RPMI8226 (cell line): ENCODE measurements at regions not wholly inside any gene's neighbourhood (a gene's known extent, or its start where the extent isn't known, plus 50 kb on each side); places are given as distances from the start of the nearest gene placed in this dataset.
A peak's percentile ranks its signal among the peaks of the same experiment; 100 is the strongest.

ENCODE experiments used
- DNase-seq: peaks from one replicate; pipeline ENCODE4 v3.0.0-alpha.2; 2015

DNA sequence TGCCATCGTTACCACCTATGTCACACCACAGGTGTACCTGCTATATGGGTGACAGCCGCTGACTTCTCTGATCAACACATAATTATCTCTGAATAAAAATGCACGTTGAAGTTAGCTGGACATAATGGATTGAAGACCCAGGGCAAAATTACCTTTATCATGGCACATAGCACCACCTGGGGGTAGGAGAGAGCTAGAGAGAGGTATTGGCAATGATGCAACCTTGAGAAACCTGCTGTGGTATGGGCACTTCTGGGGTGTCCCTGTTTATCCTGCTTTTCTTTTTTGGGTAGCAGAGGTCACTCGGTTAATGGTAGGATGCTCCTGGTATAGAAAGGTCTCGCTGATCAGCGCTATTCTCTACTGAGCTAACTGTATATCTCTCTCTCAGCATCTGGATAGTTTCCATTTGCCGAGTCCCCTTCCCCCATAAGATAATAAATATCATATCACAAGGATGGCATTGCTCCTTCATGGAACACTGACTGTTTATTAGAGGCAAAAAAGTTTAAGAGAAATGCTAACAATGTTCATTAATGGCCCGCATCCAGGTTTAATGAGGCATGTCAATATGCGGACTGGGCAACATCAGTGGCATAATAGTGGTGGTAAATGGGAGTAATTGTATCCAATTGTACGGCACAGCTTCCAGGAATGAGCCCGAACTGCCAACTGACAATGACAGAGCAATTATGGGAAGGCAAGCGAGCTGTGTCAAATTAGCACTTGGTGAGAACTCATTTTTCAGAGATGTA, 323.1 kb downstream of the TFEC start:
- peak; percentile 44 for DNase-seq

DNA sequence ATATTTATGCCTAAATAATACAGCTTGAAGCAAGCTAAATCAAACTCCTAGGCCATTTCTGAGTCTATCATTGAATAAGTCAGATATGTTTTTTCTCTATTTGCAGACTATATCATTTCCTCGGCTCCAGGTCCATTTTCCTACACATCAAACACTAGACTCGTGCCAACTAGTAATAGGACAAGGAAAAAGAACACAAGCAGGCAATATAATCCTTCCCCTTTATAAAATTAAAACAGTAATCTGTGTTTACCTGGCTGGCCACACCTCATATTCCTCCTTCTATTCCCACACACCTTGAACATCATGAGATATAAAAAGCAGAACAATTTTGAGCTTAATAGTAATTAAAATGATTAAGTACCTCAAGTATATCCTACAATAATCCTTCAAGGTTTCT, 325.7 kb downstream of the TFEC start:
- no peak for DNase-seq

DNA sequence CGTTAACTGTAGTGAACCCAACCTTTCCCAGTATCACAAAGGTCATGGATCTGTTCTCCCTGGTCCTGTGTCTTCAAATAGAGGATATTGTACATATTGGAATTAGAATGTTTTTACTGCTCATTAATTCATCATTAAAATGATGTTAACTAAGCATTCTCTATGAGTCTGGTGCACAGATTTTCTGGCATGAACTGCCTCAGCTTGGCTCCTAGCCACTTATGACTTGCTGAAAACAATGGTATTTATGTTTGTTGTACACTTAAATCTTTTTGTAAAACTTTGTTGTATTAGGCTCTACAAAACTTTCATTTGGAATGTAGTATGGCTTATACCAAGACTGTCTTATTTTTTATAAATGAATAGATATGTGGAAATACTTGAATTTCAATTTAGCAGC, 329.4 kb downstream of the TFEC start:
- no peak for DNase-seq

DNA sequence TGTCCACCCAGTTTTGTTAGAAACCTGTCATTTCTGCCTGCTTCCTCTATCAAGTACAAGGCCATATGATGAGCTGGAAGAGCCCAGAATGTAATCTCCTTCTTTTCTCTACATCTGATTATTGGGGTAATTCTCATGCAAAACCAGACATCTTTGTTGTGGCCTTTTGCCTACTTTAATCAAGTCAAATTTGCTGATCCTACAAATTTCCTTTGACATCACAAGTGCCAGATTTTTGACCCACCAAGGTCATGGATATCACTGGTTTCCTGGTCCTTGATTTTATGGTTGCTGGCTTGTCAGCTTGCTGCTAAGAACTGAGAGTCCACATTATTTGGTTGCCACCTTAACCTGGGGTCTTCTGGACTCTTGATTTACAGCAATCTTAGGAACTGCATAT, 336.1 kb downstream of the TFEC start:
- no peak for DNase-seq

DNA sequence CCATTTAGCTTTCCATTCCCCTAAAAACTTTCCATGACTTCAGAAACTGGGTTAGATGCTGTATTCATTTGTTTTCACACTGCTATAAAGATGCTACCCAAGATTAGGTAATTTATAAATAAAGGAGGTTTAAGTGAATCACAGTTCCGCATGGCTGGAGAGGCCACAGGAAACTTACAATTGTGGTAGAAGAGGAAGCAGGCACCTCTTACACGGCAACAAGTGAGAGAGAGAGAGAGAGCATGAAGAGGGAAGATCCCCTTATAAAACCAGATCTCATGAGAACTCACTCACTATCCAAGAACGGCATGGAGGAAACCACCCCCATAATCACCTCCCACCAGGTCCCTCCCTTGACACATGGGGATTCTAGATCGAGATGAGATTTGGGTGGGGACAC, 336.8 kb downstream of the TFEC start:
- DNase-seq: no peak

DNA sequence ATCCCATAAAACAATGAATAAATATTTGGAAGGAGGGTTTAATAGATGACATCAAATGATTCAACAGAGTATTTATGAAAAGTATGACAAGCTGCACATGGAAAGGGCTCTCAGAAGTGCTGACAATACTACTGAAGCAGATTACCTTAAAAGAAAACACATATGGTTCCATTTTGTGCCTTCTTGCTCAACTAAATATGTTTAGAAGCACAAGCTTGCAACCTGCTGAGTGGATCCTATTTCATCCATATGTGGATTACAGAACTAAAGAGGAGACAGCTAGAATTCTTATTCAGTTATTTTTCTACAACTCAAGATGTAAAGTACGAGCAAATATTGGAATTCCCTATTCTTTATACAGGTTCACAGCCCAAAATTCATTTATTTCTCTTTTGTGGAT, 340.6 kb downstream of the TFEC start:
- no peak for DNase-seq

DNA sequence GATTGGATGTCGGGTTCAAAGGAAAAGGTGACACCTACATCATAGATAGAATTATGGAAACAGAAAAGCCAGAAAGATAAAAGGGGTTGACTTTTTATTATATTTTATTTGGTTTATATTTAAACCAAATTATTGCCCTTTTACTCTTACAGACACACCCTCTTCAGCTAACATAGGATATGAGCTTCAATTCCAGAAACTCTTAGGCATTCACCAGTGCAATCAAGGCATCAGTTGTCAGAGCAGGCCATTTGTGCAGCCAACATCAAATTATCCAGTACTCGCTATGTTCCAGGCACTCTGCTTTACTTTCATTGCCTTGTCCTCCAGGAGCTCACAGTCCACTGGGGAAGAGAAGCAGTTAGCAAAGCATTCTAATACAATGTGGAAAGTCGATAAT, 347.5 kb downstream of the TFEC start:
- no peak for DNase-seq

DNA sequence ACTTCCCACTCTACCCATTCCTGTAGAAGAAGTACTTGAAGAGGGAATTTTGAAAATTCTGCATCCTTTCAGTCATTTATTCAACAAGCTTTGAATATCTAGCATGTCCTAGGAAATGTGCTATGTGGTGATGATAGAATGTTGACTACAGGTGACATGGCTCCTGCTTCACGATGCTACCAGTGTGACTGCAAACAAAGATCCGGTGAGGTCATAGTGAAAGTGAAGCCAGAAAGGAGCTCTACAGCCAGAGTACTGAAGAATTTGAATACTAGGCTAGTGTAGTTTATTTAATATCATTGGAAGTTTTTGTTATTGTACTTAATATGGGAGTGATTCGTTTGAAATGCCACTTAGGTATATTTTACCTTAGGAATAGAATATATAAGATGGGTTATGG, 348.1 kb downstream of the TFEC start:
- DNase-seq: peak; percentile 11

DNA sequence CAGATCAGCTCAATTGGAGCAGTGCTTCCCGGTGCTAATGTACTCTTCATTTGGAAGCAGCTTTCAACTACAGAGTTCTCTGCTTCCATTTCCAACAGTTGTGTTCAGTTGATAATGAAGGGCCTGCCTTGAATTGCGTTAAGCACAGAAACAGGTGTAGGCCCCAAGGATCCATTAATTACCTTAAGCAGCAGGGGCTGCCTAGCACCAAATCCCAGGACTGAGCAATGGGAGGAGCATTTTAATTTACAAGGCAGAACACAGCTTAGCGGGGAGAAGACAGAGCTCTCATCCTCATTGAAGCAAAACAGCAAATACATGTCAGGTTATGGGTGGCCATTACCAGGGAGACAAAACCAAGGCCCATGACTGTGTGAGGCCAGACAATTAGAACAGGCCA, 349.6 kb downstream of the TFEC start:
- no peak for DNase-seq

DNA sequence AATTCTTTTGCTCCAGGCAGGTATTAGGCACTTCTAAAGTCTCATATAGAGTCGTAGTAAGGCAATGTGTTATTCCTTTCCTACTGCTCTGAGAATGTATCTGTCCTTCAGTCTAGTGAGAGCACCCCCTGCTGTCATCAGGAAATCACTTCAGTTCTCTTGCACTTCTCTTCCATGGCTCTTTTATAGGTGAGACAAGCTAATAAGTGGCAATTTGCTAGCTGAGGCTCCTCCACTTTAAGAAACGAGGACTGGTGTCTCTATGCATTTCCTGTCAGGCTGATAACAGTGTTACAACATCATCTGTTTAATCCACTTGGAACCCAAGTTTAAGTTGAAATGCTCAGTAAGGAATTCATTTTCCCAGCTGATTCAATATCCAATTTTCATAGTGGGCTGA, 350.6 kb downstream of the TFEC start:
- DNase-seq: peak; percentile 27

DNA sequence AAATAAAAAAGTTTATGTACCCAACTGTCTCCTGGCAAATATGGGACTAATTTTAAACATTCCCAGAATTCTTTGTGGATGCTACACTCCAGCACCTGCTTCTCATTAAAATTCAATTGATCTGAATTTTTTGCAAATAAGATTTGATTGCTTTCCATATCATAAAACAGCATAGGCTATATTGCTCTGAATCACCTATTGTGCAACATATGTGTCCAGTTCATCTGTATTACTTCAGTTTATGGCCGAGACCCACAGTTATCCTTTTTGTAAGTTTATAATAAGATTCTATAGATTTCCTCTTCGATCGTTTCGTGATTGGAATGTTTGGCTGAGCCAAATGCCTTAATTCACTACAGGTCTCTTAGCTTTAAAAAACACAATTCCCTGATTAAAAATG, 351.1 kb downstream of the TFEC start:
- DNase-seq: no peak

DNA sequence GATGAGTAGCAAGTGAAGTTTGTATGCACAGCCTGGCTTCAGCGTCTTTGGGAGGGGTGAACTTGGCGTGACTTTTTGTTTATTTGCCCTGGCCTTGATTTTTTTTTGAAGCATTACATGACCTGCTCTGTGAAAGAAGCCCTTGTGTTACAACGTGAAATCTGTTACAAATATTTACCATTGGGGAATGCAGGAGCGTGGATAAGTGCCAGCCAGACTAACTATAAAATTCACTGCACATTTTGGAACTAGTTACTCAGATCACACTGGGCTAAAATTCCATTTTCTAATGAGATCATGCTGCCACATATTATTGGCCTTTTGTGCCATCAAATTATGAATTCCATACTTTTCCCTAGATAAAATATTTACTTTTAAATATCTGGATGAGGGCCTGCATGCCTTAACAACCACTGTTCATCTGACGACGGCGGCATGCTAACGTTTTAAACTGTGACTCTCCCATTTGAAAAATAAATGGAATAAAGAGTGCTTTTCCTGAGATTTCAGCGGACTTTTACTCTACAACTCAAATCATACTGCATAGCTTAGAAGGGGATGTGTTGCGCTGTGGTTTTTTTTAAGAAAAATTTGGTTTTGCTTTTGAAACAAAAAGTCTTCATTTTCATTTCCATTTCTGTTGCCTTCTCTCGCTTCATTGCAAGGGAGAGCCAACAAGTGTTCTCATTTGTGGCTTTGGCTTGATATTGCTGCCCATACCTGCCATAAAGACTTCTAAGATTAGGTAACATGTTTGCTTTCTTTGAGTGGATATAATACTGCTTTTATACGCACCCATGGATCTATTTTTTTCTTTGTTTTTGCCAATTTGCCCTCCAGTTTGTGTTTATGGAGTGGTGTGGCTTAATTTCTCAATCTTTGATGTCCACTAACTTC, 352.2 kb downstream of the TFEC start:
- DNase-seq: no peak

DNA sequence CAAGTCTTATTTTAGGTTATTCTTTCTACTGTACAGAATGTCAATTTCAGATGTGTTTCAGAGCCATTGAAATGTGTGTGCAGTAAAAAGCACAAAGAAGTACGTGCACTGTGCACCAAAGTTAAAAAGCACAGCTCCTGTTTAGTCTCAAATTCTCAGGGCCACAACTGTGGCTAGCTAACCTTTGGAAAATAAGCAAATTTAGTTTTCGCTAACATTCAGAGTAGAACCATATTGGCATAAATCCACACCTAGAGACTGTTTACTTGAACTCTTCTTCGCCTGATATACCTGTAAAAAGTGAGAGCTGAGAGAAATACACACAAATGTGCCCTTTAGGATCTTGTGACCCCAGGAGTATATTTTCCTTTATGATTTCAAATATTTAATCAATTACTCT, 353.9 kb downstream of the TFEC start:
- DNase-seq: no peak

DNA sequence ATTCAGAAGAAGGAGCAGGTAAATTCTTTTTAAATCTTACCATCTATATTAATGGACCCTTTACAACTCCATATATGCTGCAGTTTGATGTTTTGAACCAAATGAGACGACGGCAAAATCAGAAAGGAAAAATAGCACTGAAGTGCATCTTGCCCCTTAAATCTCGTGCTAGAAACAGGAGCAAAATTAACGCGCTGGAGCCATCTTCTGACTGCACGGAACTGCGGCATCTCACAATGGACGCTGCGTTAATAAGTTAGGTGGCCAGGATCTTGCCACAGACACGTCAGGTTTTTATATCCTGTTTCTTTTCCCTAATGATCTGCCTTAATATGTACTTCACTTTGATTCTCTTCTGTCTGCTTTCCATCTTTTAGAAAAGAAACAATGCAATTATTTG, 354.5 kb downstream of the TFEC start:
- no peak for DNase-seq

DNA sequence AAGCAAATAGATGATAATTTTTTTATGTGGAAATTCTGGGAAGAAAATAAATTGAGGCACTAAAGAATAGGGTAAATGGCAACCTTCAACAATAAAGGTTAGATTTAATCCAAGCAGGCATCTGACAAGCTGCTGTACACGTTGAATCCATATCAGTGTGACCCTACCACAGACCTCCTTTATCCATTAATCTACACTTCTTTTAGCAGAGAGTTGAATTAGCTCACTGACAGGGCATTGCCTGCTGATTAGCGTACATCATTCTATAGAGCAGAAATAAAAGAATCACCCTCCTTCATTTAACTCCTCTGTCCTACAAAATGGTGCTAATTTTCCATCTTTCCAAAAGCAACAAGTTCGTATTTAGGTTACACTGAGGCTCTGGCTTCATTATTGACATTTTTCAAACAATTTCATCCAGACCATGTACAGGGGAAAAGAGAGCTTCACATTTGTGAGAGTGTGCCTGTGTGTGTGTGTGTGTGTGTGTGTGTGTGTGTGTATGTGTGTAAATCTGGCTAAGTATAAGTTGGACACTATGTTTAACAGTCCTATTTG, 356.0 kb downstream of the TFEC start:
- no peak for DNase-seq

DNA sequence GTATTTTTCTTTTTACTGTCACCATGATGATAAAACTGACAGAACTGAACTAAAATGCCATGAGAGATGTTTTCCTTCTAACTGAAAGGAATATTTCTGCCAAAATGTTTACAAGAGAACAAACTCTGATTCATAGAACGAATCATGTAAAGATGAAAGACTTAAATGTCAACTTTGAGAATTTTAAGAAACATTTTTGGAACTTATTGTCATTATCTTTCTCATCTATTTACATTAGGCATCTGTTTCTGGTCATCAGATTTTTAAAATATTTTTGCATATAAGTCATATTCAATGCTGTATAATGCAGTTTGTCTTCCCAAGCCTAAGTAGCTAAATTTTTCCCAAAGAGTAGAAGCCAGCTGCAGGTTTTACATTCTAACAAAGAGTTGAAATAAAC, 358.5 kb downstream of the TFEC start:
- no peak for DNase-seq

DNA sequence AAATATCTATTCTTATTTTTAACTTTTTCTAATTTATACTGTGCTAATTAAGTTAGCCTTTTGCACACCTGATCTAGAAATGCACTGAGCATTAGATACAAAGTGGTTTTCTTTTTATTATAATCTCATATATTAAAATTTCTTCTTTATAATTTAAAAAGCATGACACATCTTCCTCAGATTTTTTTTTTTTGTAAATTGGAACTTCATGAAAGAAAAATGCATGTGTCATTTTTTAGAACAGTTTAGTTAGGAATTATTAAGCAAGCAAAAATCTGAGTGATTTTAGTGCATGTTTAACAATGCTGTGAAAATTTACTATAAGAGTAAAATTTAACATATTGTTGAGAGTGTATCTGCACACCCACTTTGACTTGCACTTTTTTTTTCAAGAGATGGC, 367.9 kb downstream of the TFEC start:
- DNase-seq: no peak

DNA sequence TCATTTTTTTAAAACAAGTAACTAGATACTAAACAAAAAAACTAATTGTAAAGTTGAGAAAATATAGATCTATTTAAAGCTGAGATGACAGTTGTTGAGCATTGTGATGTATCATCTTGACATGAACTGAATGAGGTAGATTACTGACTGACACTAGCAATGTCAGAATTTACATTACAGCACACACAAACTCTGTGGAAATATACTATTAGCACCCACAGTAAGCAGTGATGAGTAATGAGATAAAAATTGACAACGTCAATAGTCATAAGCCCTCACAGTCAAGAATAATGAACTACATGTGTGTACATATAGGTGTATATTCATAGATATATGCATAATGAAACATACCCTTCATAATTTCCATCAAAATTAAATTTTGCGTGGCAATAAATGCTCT, 368.4 kb downstream of the TFEC start:
- DNase-seq: no peak

DNA sequence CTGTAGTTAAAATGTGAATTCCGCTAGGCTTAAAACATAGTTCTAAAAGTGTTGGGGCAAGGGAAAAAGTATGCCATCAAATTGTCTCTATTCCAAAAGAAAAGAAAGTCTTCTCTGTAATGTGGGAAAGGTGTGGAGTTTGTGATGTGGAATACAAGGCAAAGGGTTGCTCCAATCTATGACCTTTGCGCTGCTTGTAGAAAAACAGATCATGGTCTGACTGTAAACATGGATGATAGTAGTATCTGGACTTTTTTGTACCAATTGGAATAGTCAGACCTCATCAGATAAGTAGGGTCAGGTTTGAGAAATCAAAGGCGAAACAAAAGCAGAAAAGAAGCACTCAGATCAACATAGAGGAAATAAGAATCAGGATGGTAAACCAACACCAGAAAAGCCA, 372.3 kb downstream of the TFEC start:
- DNase-seq: no peak

DNA sequence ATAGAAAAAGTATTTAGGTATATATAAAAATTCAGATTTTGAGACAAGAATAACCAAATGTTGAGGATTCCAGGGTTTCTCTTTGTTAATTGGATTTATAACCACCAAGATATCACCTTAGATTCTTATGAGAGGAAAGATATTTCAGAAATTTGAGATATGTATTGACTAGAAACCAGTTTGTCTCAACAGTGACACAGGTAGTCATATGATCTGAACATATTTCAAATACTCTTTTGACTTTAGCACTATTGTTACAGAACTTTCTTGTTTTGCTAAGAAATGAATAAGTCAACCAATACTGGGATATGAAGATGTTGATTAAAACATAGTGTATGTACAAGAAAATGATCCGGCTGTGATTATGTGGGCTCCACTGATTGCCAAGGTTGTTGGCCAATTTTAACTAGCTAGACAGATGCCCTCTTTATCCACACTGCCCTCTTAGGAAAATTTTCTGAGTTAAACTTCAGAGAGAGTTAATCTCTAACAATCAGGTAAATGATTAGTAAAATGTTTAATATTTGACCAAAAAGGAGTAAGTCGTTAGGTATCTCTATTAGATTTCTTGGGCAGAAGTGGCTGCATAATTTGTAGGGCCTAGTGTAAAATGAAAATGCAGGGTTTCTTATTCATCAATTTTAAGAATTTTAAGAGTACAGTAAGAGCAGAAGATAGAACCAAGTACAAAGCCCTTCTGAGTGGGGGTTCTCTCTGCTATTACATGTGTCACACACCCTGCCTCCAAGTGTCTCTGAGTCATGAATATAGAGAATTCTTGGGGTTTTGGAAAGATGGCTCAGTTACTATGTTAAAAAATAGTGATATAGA, 376.0 kb downstream of the TFEC start:
- no peak for DNase-seq

DNA sequence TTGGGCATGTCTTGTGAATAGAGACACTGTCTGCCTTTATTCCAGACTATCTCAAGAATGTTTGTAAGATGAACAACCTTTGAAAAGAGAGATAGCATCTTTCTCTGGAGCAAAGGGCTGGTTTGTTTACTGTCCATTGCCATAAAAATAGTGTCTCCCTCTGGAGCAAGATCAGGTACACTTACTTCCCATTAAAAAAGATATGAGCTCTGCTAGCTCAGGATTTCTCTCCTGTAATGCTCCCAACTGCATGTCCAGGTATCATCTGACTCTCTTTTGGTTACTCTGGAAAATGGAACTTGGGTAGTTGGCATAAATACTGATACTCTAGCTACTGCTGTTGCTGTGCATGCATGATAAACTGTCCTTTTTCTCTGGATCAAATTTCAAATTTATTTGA, 381.1 kb downstream of the TFEC start:
- no peak for DNase-seq

DNA sequence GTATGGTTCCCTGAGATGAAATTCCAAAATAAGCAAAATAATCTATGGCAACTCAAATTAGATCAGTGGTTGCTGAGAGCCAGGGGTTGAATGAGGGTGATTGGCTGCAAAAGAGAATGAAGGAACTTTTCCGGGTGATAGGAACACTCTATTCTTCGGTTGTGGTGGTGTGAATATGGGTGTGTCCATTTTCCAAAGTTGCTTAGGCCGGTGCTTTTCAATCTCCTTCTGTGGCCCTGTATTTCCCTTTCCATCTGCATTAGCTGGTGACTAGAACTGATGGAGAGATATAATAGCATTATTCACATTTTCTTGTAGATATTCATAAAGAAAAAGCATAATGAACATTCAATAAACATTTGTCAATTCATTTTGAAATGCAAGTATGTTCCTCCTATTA, 382.9 kb downstream of the TFEC start:
- DNase-seq: no peak

DNA sequence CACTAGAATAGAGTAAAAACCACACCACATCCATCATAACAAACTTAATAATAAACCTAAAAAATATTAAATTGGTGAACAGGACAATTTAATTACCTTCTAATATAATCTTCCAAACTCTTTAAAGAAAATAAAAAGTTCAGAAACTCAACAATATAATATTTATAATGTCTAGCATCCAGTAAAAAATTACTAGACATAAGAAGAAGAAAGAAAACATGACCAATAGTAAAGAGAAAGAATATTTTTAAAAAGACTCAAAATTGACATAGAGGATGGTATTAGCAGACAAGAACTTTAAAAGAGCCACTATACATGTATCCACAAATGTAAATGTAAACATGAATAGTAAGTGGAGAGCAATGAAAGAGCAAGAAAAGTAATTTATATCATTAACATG, 388.4 kb downstream of the TFEC start:
- DNase-seq: no peak
